Posterior cingulate gyrus (tissue), 11 donors: ENCODE measurements at regions not wholly inside any gene's neighbourhood (a gene's known extent, or its start where the extent isn't known, plus 50 kb on each side); places are given as distances from the start of the nearest gene placed in this dataset.
"Not testable (repeated sequence)": the region's sequence is repeated elsewhere in the genome, so short reads cannot be mapped to it uniquely, and the experiment has no call there.

Source experiments
- DNase-seq, 10 donors: peaks; one replicate each; pipeline versions ENCODE4 v3.0.0 to v3.0.0-alpha.2; 2020 to 2021; ENCODE audit warnings: mixed read lengths in 3 of 10
- intact Hi-C: fragments of 100-400 bp; cut with DNase I; formaldehyde crosslinking; loops from one replicate; pipeline ENCODE4 v1.15.1; 2023

DNA sequence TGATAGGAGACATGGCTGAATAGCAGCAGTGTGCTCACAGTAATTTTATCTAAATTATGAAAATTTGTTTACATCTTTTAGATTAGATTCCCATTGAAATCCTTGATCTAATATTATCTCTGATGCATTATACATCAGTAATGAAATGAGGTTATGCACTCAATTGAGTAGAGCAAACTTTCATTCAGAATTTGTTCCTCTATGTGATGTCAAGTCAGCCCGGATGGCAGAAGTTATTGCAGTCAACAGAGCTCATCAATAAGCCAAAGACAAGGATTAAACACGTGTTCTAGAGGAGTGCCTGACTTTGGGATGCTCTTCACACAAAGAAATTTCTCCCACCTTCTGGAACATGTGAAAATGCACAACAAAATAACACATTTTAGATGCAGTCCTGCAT, 688.8 kb downstream of the TMEM121 start:
- DNase-seq = no peak
- intact Hi-C loops = no loop called here

- intact Hi-C loops = no loop called here
- no peak for DNase-seq
Observed at GRCh38 chr14:106216679-106217078, 690.3 kb downstream of the TMEM121 start.

DNA sequence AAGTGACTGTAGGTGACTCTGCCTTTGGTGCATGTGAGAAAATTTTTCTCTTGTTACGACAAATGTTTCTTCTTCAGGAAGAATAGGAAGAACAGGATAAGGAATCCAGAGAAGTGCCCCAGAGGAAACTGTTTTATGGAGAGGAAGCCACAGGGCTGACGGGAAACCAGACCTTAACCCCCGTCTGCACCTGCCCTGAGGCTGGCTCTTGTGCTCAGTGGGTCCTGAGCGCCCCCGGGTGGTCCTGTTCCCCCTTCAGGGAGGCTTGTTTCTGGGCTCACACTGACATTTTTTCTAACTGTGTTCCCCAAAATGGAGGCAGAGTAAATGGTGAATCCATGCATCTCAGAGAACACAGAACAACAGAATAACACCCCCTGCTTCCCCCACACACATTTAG, 691.8 kb downstream of the TMEM121 start:
- no peak for DNase-seq
- intact Hi-C loops = no loop called here

DNA sequence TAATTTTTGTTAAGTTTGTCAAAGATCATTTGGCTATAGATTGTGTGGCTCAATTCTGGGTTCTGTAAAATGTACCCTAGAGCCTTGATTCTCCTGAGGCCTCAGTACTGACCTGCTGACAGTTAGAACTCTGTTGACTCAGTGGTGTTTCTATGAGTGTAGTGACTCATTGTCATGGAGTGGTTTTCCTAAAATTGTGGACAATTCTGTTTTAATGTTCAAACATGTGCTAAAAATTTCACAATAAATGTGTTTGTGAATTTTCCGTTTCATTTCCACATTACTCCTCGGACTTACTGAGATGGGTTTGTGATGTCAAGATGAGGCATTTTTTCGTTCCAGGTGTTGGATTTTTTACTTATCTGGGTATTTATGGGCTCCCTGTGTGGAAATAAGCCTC, 695.9 kb downstream of the TMEM121 start:
- DNase-seq = no peak
- intact Hi-C loops = no loop called here

DNA sequence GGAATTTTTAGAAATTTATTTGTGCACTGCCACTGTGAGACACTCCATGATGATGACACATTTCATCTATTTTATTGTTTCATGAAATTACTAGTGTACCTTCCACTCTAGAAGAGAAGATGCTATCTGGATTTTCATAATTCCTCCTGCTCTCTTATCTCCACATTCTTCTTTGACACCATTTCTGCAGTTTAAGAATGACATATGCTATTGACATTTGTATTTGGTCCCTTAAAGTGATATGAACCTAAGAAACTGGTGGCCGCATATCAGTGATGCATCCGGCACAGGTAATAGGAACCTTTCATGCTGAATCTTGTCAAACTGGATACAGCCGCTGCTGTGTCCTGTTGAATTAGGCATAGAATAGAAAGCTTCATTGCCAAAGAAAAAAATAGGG, 696.3 kb downstream of the TMEM121 start:
- DNase-seq = no peak
- intact Hi-C loops = no loop called here

DNA sequence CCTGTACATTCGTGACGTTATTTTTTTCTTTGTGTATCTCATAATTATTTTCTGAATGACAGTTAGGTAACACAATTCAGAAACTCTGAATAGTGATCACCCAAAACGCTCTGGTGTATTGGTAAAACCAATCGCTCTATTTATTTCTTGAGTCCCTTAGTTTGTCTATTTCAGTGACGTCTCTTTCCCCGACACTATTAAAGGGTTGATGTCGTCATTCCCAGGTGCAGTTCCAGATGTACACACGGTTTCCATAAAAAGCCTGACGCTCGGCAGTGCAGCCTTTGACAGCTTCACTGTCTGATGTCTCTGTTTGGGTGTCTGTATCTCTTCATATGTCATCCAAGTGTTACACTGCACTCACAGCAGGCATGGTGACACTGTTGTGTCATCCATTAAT, 701.4 kb downstream of the TMEM121 start:
- intact Hi-C loops = no loop called here
- no peak for DNase-seq

DNA sequence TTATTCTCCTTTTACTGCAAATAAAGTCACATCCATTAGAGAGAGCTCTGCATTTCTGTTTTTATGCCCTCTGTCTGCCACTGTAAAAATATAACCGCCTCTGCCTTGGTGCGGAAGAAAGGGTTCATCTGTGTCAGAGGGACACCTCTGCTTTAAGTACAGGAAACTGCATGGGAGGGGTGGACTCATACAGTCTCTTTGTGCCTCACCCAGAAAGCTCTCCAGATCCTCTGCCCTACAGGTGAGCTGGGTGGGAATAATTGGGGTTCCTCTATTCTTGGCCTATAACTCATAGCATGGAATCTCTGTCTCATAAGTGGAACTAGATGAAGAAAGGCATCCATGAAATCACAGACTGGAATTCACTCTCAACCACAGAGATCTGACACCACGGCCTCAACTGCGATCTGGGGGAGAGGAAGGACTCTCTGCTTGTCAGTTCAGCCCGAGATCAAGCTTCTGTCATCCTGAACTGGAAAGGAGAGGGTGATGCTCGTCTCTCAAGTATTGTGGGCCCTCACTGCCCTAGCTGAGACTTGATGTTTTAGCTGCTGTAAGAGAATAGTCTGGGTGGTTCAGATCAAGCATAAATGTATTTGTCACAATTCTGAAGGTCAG, 702.3 kb downstream of the TMEM121 start:
- intact Hi-C loops = no loop called here
- no peak for DNase-seq

DNA sequence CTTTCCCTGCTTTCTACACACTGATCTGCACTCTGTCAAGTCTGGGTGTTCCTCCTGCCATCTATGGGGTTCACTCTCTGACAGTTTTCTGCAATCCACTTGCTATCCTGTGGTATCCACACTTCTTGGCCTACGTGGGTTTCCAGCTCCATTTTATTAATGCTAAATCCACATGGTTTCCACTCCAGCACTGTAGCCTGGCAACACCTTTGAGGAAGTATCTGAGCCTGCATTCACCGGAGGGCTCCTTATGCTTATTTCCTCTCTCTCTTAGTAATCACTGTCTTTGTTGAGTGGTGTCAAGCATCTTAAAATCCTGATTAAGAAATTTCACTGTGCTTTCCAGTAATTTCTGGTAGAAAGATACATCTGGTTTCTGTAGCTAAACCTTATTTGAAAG, 703.7 kb downstream of the TMEM121 start:
- intact Hi-C loops = no loop called here
- DNase-seq = no peak

GRCh38 chr14:106233191-106233590, 706.8 kb downstream of the TMEM121 start:
- intact Hi-C loops, DNase-seq: not testable (repeated sequence)

DNA sequence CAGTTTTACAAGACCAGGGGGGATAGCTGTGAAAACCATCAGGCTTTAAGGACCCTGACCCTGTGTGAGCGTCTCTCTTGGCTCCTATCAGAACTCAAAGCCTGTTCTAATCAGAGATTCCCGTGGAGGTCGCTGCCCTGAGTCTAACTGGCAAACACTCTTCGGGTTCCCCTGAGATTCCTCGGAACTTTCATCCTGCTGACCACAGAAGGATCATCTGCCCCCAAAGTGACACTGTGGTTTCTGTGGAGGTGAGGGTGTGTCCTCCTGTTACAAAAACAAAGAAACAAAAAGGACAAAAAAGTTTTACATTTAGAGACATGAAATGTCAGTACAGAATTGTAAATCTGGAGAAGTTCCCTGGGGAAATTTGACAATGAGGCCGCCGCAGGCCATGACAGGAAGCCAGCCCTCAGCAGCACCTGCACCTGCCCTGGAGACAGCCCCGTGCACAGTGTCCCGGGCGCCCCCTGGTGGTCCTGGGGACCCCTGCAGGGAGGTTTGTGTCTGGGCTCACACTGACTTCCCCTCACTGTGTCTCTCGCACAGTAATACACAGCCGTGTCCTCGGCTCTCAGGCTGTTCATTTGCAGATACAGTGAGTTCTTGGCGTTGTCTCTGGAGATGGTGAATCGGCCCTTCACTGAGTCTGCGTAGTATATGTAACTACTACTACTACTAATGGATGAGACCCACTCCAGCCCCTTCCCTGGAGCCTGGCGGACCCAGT, 708.3 kb downstream of the TMEM121 start:
- intact Hi-C loops, DNase-seq: not testable (repeated sequence)

DNA sequence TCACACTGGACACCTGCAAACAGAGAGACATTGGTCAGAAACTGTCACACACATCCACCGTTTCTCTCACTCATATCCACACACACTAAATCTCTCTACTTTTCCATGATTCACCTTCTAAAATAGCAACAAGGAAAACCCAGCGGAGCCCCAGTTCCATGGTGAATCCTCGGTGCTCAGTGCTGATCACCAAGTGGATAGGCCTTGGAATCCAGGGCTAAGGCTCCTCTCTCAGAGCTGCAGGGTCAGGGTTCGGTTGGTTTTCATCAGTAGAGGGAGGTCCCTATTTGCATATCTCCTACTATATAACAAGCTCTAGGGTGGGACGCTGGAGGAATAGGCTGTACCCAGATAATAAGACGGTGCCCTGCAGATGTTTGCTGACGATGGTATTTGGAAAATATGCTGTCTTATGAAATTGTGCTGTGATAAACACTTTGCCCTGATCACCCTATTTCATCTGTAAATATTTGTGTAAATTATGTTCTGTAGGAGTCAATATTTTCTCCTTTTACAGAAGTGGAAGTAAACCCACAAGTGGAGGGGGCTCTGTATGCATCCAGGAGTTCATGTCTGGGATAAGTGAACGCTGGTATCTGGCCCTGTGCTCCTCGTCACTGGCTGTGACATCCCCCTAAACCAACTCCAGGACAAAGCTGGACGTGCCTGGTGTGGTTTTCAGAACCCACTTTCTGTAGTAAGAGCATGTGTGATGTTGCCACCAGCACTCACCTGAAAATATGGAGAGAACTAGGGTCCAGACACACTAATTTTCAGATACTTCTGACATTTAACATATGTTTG, 709.2 kb downstream of the TMEM121 start:
- intact Hi-C loops = no loop called here

DNA sequence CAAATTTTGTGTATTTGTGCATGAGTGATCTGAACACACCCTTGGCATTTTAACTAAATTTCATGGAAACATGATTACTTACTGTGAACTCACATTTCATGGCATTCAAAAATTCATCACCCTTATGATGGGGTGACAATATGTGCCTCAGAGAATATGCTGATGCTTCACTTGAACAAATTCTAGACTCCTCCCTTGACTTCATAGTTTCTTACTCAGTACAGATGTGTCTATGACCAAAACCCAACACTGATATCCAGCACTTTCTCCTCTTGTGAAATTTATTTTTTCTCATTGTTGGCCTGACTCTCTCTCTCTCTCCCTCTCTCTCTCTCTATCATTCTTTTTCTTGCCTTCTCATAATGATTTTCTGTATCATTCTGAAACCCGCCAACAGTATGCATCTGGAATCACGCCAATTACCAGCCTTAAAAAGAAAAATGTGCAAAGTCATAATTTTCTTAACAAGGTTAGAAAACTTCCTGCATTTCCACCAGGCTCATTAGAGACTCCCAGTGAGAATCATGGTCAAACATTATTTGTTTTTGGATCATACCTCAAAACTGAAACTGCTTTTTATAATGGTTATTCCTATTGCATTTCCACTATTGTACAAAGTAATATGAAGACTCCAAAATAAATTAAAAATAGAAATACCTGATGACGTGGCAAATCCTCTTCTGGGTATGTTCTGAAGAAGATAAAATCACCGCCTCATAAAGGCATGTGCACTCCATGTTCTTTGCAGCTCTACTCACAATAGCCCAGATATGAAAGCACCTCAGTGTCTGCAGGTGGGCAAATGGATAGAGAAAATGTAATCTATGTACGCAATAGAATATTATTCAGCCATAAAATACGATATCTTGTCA, 722.2 kb downstream of the TMEM121 start:
- intact Hi-C loops = no loop called here
- DNase-seq = no peak

More for the DNA sequence above, 709.2 kb downstream of the TMEM121 start:
- no peak for DNase-seq

DNA sequence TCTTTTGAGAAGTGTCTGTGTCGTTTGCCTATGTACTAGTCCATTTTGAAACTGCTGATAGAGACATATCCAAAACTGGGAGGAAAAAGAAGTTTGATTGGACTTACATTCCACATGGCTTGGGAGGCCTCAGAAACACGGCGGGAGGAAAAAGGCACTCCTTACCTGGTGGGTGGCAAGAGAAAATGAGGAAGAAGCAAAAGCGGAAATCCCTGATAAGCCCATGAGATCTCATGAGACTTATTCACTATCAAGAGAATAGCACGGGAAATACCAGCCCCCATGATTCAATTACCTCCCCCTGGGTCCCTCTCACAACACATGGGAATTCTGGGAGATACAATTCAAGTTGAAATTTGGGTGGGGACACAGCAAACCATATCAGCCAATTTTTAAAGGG, 727.6 kb downstream of the TMEM121 start:
- DNase-seq, intact Hi-C loops: not testable (repeated sequence)

GRCh38 chr14:106257569-106257994, 731.2 kb downstream of the TMEM121 start:
- intact Hi-C loops = not testable (repeated sequence)
- peak in 5 of 10 donors; percentile 22 to 79 (median 39) for DNase-seq

- intact Hi-C loops = no loop called here
- no peak for DNase-seq
Observed at GRCh38 chr14:106268013-106268727, 741.8 kb downstream of the TMEM121 start.

GRCh38 chr14:106269029-106269428, 742.6 kb downstream of the TMEM121 start:
- intact Hi-C loops = no loop called here
- no peak for DNase-seq

DNA sequence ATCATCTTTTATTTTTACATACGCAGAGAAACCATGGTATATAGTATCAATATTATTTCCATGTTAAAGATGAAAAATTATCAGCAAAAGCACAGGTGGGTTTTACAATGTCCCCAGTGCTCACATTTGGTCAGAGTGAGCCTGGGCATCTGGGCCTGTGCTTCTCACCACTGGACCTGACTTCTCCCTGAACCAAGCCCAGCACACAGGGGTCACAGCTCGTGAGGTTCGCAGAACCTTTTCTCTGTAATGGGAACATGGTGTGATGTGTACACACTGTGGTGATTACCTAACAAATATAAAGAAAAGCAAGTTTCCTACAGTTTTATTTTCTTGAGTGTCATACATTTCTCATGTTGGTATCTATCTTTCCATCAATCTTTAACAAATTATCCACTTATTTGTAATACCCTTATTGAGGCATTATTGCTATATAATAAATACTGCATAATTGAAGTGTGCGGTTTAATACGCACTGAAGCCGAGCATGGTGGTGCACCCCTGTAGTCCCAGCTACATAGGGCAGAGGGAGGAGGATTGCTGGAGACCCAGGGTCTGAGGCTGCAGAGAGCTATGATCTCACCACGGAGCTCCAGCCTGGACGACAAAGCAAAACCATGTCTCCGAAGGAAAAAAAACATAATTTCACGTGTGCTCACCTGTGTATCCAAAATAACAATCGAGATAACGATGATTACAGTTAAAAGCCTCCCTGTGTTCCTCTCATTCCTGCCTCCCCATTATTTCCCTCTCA, 743.2 kb downstream of the TMEM121 start:
- no peak for DNase-seq
- intact Hi-C loops = no loop called here

GRCh38 chr14:106270476-106271121, 744.2 kb downstream of the TMEM121 start:
- intact Hi-C loops, DNase-seq: not testable (repeated sequence)
